Gastroesophageal sphincter (tissue), 4 donors: ENCODE measurements at regions not wholly inside any gene's neighbourhood (a gene's known extent, or its start where the extent isn't known, plus 50 kb on each side); places are given as distances from the start of the nearest gene placed in this dataset.

Experiments used
- ATAC-seq: fragments of 150-250 bp; one replicate; pipeline ENCODE4 v1.9.1; 2016; ENCODE audit warnings: mild to moderate bottlenecking, moderate library complexity
- H3K27ac ChIP-seq, 4 donors: fragments of 200-600 bp; sonication (generic) in 3 of 4; 1 replicate in 3 of 4; 2 replicates in 1 of 4; pipeline ENCODE4 v1.5.1; 2016 to 2019
- H3K27me3 ChIP-seq: fragments of 200-600 bp; sonication (generic); one replicate; pipeline ENCODE4 v1.5.1; 2019
- H3K36me3 ChIP-seq, 2 donors: fragments of 200-600 bp; sonication (generic); one replicate each; pipeline ENCODE4 v1.5.1; 2019; ENCODE audit warnings: control low read depth in 1 of 2
- H3K4me1 ChIP-seq, 3 donors: fragments of 200-600 bp; sonication (generic); 1 replicate in 2 of 3; 2 replicates in 1 of 3; pipeline ENCODE4 v1.5.1; 2016 to 2019; ENCODE audit warnings: control low read depth in 2 of 3
- H3K4me3 ChIP-seq, 2 donors: fragments of 200-600 bp; sonication (generic); one replicate each; pipeline ENCODE4 v1.5.1; 2019; ENCODE audit warnings: mild to moderate bottlenecking in 1 of 2, moderate library complexity in 1 of 2
- H3K9me3 ChIP-seq, 3 donors: fragments of 200-600 bp; sonication (generic); one replicate each; pipeline ENCODE4 v1.5.1; 2017 to 2019; ENCODE audit warnings: control low read depth in 2 of 3
- EP300 ChIP-seq: sonication (generic); formaldehyde crosslinking; IDR thresholded peaks from one replicate; pipeline ENCODE4 v1.6.1; 2017; ENCODE audit warnings: antibody characterized with exemption, mild to moderate bottlenecking
- POLR2A ChIP-seq, 2 donors: fragments of 450-650 bp; IDR thresholded peaks; one replicate each; pipeline ENCODE4 v1.6.1; 2017; ENCODE audit warnings: antibody characterized with exemption in 2 of 2, mild to moderate bottlenecking in 2 of 2, moderate library complexity in 1 of 2
- POLR2AphosphoS5 ChIP-seq: sonication (generic); formaldehyde crosslinking; IDR thresholded peaks from one replicate; pipeline ENCODE4 v1.6.1; 2017; ENCODE audit warnings: antibody characterized with exemption
- WGBS, 2 donors: methylation state at CpG; one replicate each; pipeline ENCODE4 v1.1.5; 2018; ENCODE audit warnings: low coverage in 1 of 2; 5-methylcytosine and 5-hydroxymethylcytosine counted together
- TF ChIP-seq, protein P1 (sequence below), 4 experiments: fragments of 200-600 bp in 2 of 4; fragments of 450-650 bp in 2 of 4; sonication (generic) in 1 of 4; IDR thresholded peaks; one replicate each; pipeline ENCODE4 v1.5.1; 2017 to 2019; ENCODE audit warnings: antibody characterized with exemption in 4 of 4, mild to moderate bottlenecking in 2 of 4, moderate library complexity in 2 of 4

DNA sequence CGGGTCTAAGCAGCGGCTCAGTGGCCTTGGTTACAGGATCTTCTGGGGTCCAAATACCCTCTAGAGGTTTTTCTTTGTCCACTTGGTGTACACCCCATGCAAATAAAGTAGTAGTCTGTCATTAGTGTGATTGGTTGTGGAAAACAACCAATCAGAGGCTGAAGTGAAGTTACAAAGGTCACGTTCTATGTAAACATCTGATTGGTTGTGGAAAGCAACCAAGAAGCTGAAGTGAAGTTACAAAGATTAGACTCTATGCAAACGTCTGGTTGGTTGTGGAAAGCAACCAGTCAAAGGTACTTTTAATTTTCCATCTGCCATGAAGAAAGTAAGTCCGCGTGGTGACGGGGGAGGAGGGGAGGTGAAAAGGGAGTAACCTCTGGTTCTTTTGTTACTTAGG, 790.9 kb downstream of the UQCRFS1 start:
- WGBS, 2 donors: 77 to 81% methylated on average over 7 of the region's 7 CpGs
- no peaks in the 10 kb centered on the region for H3K4me1 ChIP-seq
- no peaks in the 10 kb centered on the region for H3K9me3 ChIP-seq
- TF ChIP-seq POLR2AphosphoS5 (no peak), POLR2A (IDR thresholded peaks at IDR 0.05) (no peak), EP300 (no peak)
- TF ChIP-seq, protein P1, sequence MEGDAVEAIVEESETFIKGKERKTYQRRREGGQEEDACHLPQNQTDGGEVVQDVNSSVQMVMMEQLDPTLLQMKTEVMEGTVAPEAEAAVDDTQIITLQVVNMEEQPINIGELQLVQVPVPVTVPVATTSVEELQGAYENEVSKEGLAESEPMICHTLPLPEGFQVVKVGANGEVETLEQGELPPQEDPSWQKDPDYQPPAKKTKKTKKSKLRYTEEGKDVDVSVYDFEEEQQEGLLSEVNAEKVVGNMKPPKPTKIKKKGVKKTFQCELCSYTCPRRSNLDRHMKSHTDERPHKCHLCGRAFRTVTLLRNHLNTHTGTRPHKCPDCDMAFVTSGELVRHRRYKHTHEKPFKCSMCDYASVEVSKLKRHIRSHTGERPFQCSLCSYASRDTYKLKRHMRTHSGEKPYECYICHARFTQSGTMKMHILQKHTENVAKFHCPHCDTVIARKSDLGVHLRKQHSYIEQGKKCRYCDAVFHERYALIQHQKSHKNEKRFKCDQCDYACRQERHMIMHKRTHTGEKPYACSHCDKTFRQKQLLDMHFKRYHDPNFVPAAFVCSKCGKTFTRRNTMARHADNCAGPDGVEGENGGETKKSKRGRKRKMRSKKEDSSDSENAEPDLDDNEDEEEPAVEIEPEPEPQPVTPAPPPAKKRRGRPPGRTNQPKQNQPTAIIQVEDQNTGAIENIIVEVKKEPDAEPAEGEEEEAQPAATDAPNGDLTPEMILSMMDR (IDR thresholded peaks at IDR 0.05): no peak
- no peak overlapping the region for H3K27ac ChIP-seq
- H3K27me3 ChIP-seq: peaks cover 74% of the 10 kb centered on the region
- H3K4me3 ChIP-seq: no peak overlapping the region
- H3K36me3 ChIP-seq: no peaks in the 10 kb centered on the region
- no peak for ATAC-seq

DNA sequence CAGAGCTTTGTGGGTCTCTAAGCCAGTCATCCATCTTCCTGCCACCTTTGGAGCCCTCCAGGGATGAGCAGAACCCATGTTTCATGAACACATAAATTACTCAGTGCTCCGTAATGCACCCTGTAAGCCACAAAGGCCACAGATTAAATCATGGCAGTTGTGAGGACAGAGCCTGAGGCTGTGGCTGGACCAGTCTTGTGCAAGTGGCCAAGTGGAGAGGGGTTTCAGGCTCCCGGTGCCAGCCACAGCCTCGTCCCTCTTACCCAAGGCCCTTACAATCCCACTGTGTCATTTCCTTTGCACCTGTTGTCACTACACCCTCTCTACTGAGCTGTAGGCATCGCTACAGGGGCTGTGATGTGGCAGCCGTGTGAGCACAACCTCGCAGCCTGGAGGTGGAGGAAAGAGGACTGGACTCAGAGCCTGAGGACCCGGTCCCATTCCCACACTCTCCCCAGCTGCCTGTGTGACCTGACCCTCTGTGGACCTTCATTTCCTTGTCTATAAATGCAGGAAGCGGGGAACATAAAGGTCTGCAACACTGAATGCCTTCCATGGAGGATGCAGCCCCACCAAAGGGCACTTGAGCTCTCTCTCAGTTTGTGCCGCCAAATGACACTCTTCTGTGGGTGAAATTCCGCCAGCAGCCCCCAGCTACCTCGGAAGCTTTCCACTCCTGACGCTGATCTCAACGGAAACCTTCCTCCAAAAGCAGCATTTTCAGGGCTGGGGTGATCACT, 792.0 kb downstream of the UQCRFS1 start:
- H3K9me3 ChIP-seq: no peaks in the 10 kb centered on the region
- ATAC-seq: no peak
- TF ChIP-seq POLR2AphosphoS5: no peak
- no peak for TF ChIP-seq POLR2A (IDR thresholded peaks at IDR 0.05)
- TF ChIP-seq, protein P1 (IDR thresholded peaks at IDR 0.05): no peak
- no peak for TF ChIP-seq EP300
- H3K27me3 ChIP-seq: peaks cover 63% of the 10 kb centered on the region
- 43 to 61% methylated on average over 4 to 5 of the region's 13 CpGs for WGBS, 2 donors
- H3K27ac ChIP-seq: no peak overlapping the region
- no peak overlapping the region for H3K4me3 ChIP-seq
- H3K4me1 ChIP-seq: no peaks in the 10 kb centered on the region
- no peaks in the 10 kb centered on the region for H3K36me3 ChIP-seq

DNA sequence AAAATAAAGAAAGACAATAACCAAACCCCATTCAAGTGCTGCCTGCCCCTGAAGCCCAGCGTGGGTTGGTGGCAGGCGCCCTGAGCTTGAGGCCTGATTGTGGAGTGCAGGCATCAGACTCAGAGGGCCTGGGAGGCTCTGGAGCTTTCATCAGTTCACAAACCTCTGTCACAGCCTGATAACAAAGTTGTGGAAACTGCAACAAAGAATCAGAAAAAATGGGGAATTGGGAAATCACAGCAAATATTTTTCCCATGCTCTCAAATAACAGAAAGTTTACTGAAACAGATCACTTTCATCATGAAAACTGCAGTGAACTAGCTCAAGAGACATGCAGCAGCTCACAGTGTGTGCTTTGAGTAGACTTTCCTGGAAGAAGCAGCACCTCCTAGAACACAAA, 793.6 kb downstream of the UQCRFS1 start:
- ATAC-seq: no peak
- 60% methylated on average over 1 of the region's 2 CpGs; no CpG with 5 or more reads in 1 of the 2 donors for WGBS, 2 donors
- H3K4me1 ChIP-seq: no peaks in the 10 kb centered on the region
- no peak overlapping the region for H3K27ac ChIP-seq
- TF ChIP-seq POLR2A (IDR thresholded peaks at IDR 0.05) (no peak), EP300 (no peak), POLR2AphosphoS5 (no peak)
- TF ChIP-seq, protein P1 (IDR thresholded peaks at IDR 0.05): no peak
- no peaks in the 10 kb centered on the region for H3K9me3 ChIP-seq
- peaks cover 53% of the 10 kb centered on the region for H3K27me3 ChIP-seq
- no peak overlapping the region for H3K4me3 ChIP-seq
- no peaks in the 10 kb centered on the region for H3K36me3 ChIP-seq

DNA sequence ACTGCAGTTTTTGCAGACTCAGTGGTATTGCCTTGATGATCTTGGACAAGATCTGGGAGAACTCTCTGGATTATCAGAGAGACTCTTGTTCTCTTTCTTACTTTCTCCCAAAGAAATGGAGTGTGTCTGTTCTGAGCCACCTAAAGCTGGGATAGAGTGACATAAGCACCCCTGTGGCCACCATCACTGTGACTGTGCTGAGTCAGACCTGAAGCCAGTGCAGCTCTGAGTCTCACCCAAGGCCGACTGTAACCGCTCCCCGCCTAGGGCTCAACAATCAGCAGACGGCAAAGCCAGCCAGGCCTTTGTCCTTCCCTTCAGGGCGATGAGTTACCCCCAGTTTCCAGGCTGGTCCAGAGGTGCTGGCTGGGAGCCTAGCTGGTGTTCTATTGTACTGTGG, 795.6 kb downstream of the UQCRFS1 start:
- TF ChIP-seq POLR2AphosphoS5 (no peak), EP300 (no peak), POLR2A (IDR thresholded peaks at IDR 0.05) (no peak)
- TF ChIP-seq, protein P1 (IDR thresholded peaks at IDR 0.05): no peak
- WGBS, 2 donors: no CpG with 5 or more reads among the region's 5 CpGs
- Histone ChIP-seq H3K9me3 (no peaks in the 10 kb centered on the region), H3K27ac (no peak overlapping the region), H3K4me3 (no peak overlapping the region), H3K36me3 (no peaks in the 10 kb centered on the region), H3K27me3 (peaks cover 37% of the 10 kb centered on the region), H3K4me1 (no peaks in the 10 kb centered on the region)
- ATAC-seq: no peak

DNA sequence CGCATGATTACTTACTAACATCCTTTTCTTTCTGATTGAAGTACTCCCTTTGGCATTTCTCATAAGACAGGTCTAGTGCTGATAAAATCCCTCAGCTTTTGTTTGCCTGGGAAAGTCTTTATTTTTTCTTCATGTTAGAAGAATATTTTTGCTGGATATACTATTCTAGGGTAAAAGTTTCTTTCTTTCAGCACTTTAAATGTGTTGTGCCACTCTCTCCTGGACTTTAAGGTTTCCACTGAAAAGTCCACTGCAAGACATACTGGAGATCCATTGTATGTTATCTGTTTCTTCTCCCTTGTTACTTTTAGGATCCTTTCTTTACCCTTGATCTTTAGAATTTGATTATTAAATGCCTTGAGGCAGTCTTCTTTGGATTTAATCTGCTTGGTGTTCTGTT, 796.7 kb downstream of the UQCRFS1 start:
- WGBS, 2 donors: 95 to 100% methylated on average over 1 of the region's 1 CpG
- H3K27ac ChIP-seq: no peak overlapping the region
- no peak for TF ChIP-seq POLR2A (IDR thresholded peaks at IDR 0.05)
- TF ChIP-seq, protein P1 (IDR thresholded peaks at IDR 0.05): no peak

More for the DNA sequence above, 796.7 kb downstream of the UQCRFS1 start:
- Histone ChIP-seq H3K4me3 (no peak overlapping the region), H3K4me1 (no peaks in the 10 kb centered on the region), H3K9me3 (no peaks in the 10 kb centered on the region), H3K27me3 (peaks cover 28% of the 10 kb centered on the region), H3K36me3 (no peaks in the 10 kb centered on the region)
- ATAC-seq: no peak
